ENCODE measurements at regions not wholly inside any gene's neighbourhood (a gene's known extent, or its start where the extent isn't known, plus 50 kb on each side); places are given as distances from the start of the nearest gene placed in this dataset.

DNA sequence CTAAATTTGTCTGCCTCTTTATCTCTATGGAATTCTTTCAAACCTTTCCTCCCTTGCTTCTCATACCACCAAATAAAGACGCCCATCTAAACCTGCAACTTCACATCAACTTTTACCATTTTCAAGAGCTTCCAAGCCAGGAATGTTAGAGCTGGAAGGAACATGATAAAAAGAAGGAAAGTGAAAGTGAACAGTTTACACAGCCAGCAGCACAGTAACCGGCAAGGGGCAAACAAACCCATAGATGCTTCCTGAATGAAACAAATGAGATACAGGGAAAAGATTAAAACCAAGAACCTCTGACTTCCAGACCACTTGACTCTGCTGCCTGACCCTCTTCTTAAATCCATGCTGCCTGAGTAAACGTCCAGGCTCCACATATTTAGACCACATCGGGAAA lies 231.1 kb upstream of the CA10 start:
- TF ChIP-seq, protein P1, sequence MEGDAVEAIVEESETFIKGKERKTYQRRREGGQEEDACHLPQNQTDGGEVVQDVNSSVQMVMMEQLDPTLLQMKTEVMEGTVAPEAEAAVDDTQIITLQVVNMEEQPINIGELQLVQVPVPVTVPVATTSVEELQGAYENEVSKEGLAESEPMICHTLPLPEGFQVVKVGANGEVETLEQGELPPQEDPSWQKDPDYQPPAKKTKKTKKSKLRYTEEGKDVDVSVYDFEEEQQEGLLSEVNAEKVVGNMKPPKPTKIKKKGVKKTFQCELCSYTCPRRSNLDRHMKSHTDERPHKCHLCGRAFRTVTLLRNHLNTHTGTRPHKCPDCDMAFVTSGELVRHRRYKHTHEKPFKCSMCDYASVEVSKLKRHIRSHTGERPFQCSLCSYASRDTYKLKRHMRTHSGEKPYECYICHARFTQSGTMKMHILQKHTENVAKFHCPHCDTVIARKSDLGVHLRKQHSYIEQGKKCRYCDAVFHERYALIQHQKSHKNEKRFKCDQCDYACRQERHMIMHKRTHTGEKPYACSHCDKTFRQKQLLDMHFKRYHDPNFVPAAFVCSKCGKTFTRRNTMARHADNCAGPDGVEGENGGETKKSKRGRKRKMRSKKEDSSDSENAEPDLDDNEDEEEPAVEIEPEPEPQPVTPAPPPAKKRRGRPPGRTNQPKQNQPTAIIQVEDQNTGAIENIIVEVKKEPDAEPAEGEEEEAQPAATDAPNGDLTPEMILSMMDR (IDR thresholded peaks at IDR 0.05), result no peak
- no peak for TF ChIP-seq POLR2A (IDR thresholded peaks at IDR 0.05)
